H9 (cell line): ENCODE measurements at regions not wholly inside any gene's neighbourhood (a gene's known extent, or its start where the extent isn't known, plus 50 kb on each side); places are given as distances from the start of the nearest gene placed in this dataset.

Source experiments
- DNase-seq: peaks from one replicate; pipeline ENCODE4 v3.0.0-alpha.2; 2017
- H2AFZ ChIP-seq: one replicate; pipeline ENCODE4 v1.6.1; 2013; ENCODE audit warnings: mild to moderate bottlenecking, low read length, control low read depth, moderate library complexity
- H2AK5ac ChIP-seq: 2 replicates; pipeline ENCODE4 v1.6.1; 2013; ENCODE audit warnings: low read length, control low read depth, mixed read lengths; ENCODE audit not compliant: insufficient read length
- H2BK120ac ChIP-seq: one replicate; pipeline ENCODE4 v1.6.1; 2013; ENCODE audit warnings: low read depth, mild to moderate bottlenecking, low read length, control low read depth, inconsistent platforms; ENCODE audit not compliant: poor library complexity, severe bottlenecking
- H2BK12ac ChIP-seq: 2 replicates; pipeline ENCODE4 v1.6.1; 2013; ENCODE audit warnings: low read length, control low read depth, mixed read lengths, low read depth; ENCODE audit not compliant: insufficient read length
- H2BK15ac ChIP-seq: 2 replicates; pipeline ENCODE4 v1.6.1; 2013; ENCODE audit warnings: low read depth, low read length, control low read depth
- H2BK20ac ChIP-seq: one replicate; pipeline ENCODE4 v1.6.1; 2013; ENCODE audit warnings: low read depth, mild to moderate bottlenecking, low read length, control low read depth, inconsistent platforms; ENCODE audit not compliant: poor library complexity, severe bottlenecking
- H2BK5ac ChIP-seq: 2 replicates; pipeline ENCODE4 v1.6.1; 2013; ENCODE audit warnings: low read length, control low read depth, mixed read lengths; ENCODE audit not compliant: insufficient read length
- H3K14ac ChIP-seq: 2 replicates; pipeline ENCODE4 v1.6.1; 2013; ENCODE audit warnings: low read length, control low read depth; ENCODE audit not compliant: insufficient read depth
- H3K18ac ChIP-seq: 2 replicates; pipeline ENCODE4 v1.6.1; 2013; ENCODE audit warnings: low read depth, mild to moderate bottlenecking, mixed read lengths, low read length, control low read depth; ENCODE audit not compliant: insufficient read length
- H3K23ac ChIP-seq: 2 replicates; pipeline ENCODE4 v1.6.1; 2013; ENCODE audit warnings: low read length, control low read depth, mixed read lengths, low read depth; ENCODE audit not compliant: insufficient read length
- H3K23me2 ChIP-seq: 2 replicates; pipeline ENCODE4 v1.6.1; 2013; ENCODE audit warnings: low read depth, mild to moderate bottlenecking, mixed read lengths, low read length, control low read depth; ENCODE audit not compliant: insufficient read length, poor library complexity, severe bottlenecking
- H3K27ac ChIP-seq: 2 replicates; pipeline ENCODE4 v1.5.1; 2013; ENCODE audit warnings: low read length, control low read depth, mixed read lengths, low read depth; ENCODE audit not compliant: insufficient read length
- H3K27me3 ChIP-seq: 2 replicates; pipeline ENCODE4 v1.6.1; 2013; ENCODE audit warnings: low read length, control low read depth, inconsistent platforms; ENCODE audit not compliant: insufficient read depth
- H3K4ac ChIP-seq: 2 replicates; pipeline ENCODE4 v1.6.1; 2013; ENCODE audit warnings: low read depth, mild to moderate bottlenecking, control low read depth, inconsistent platforms, low read length, moderate library complexity
- H3K4me1 ChIP-seq: 2 replicates; pipeline ENCODE4 v1.6.1; 2013; ENCODE audit warnings: low read length, control low read depth, inconsistent platforms; ENCODE audit not compliant: insufficient read depth
- H3K4me2 ChIP-seq: 2 replicates; pipeline ENCODE4 v1.6.1; 2013; ENCODE audit warnings: low read length, control low read depth, mixed read lengths; ENCODE audit not compliant: insufficient read length, insufficient read depth
- H3K56ac ChIP-seq: 2 replicates; pipeline ENCODE4 v1.6.1; 2013; ENCODE audit warnings: low read depth, mild to moderate bottlenecking, mixed read lengths, low read length, control low read depth; ENCODE audit not compliant: insufficient read length
- H3K79me1 ChIP-seq: 2 replicates; pipeline ENCODE4 v1.6.1; 2013; ENCODE audit warnings: low read depth, mild to moderate bottlenecking, moderate library complexity, low read length, control low read depth, inconsistent platforms; ENCODE audit not compliant: insufficient read depth, poor library complexity, severe bottlenecking
- H3K79me2 ChIP-seq: 2 replicates; pipeline ENCODE4 v1.6.1; 2013; ENCODE audit warnings: low read length, control low read depth, inconsistent platforms; ENCODE audit not compliant: insufficient read depth
- H3K9ac ChIP-seq: 2 replicates; pipeline ENCODE4 v1.6.1; 2013; ENCODE audit warnings: low read length, control low read depth, mixed read lengths; ENCODE audit not compliant: insufficient read length; ENCODE audit errors: extremely low read depth
- H3K9me3 ChIP-seq: one replicate; pipeline ENCODE4 v1.6.1; 2013; ENCODE audit warnings: low read depth, low read length, inconsistent platforms; ENCODE audit not compliant: control insufficient read depth
- H3T11ph ChIP-seq: one replicate; pipeline ENCODE4 v1.6.1; 2013; ENCODE audit warnings: mild to moderate bottlenecking, low read length, control low read depth, inconsistent platforms
- H4K20me1 ChIP-seq: one replicate; pipeline ENCODE4 v1.6.1; 2013; ENCODE audit not compliant: control insufficient read depth, insufficient read length, insufficient read depth
- H4K5ac ChIP-seq: 2 replicates; pipeline ENCODE4 v1.6.1; 2013; ENCODE audit warnings: low read depth, mild to moderate bottlenecking, mixed read lengths, low read length, control low read depth; ENCODE audit not compliant: insufficient read length
- H4K8ac ChIP-seq: replicated peaks from 2 replicates; pipeline ENCODE4 v1.6.1; 2013; ENCODE audit warnings: low read length, control low read depth, mixed read lengths, low read depth; ENCODE audit not compliant: insufficient read length
- H4K91ac ChIP-seq: 2 replicates; pipeline ENCODE4 v1.6.1; 2013; ENCODE audit warnings: low read depth, mild to moderate bottlenecking, moderate library complexity, mixed read lengths, low read length, control low read depth; ENCODE audit not compliant: insufficient read length
- H3K27ac Mint-ChIP-seq, 3 experiments: 2 replicates in 2 of 3; 3 replicates in 1 of 3; pipeline ENCODE4 v1.8.0; 2020 to 2021; ENCODE audit warnings: mixed read lengths in 3 of 3, mild to moderate bottlenecking in 1 of 3, moderate library complexity in 1 of 3
- H3K27me3 Mint-ChIP-seq: 2 replicates; pipeline ENCODE4 v1.8.0; 2021; ENCODE audit warnings: low read depth, mild to moderate bottlenecking, moderate library complexity, mixed read lengths
- H3K36me3 Mint-ChIP-seq, 3 experiments: 2 replicates in 2 of 3; 3 replicates in 1 of 3; pipeline ENCODE4 v1.8.0; 2020 to 2021; ENCODE audit warnings: low read depth in 3 of 3, mixed read lengths in 3 of 3; ENCODE audit not compliant: insufficient read depth in 1 of 3
- H3K4me1 Mint-ChIP-seq, 2 experiments: 2 replicates each; pipeline ENCODE4 v1.8.0; 2020; ENCODE audit warnings: mixed read lengths in 2 of 2
- H3K4me3 Mint-ChIP-seq, 2 experiments: 2 replicates in 1 of 2; 3 replicates in 1 of 2; pipeline ENCODE4 v1.8.0; 2020 to 2021; ENCODE audit warnings: mild to moderate bottlenecking in 2 of 2, mixed read lengths in 2 of 2, moderate library complexity in 1 of 2
- H3K9me3 Mint-ChIP-seq, 2 experiments: 2 replicates in 1 of 2; 3 replicates in 1 of 2; pipeline ENCODE4 v1.8.0; 2020; ENCODE audit warnings: mild to moderate bottlenecking in 2 of 2, mixed read lengths in 2 of 2, moderate library complexity in 1 of 2
- CTCF ChIP-seq: fragments of 200-600 bp; sonication (generic); conservative IDR thresholded peaks from 3 replicates; pipeline ENCODE4 v1.8.0; 2021; ENCODE audit warnings: antibody characterized with exemption, mild to moderate bottlenecking
- WGBS: extraction: QIAGEN DNeasy Blood & Tissue Kit; methylation state at CpG from one replicate; pipeline ENCODE4 v1.1.7; 2013; ENCODE audit warnings: missing lambda C conversion rate, low lambda C conversion rate, mixed read lengths; ENCODE audit not compliant: insufficient read length; ENCODE audit errors: extremely low coverage; 5-methylcytosine and 5-hydroxymethylcytosine counted together

GRCh38 chr2:167582619-167583018, 664.8 kb downstream of the STK39 start:
- Histone ChIP-seq H4K20me1 (no peaks in the 10 kb centered on the region), H3K4ac (no peak overlapping the region), H3K27ac (no peak overlapping the region), H2AFZ (no peak overlapping the region), H4K5ac (no peak overlapping the region), H3K4me2 (no peak overlapping the region), H3K27me3 (no peaks in the 10 kb centered on the region), H3K79me1 (no peaks in the 10 kb centered on the region), H3T11ph (no peak overlapping the region), H2BK15ac (no peak overlapping the region), H3K9me3 (no peaks in the 10 kb centered on the region), H3K9ac (no peak overlapping the region), H3K79me2 (no peaks in the 10 kb centered on the region), H3K4me1 (no peaks in the 10 kb centered on the region), H2BK12ac (no peak overlapping the region), H2BK120ac (no peak overlapping the region), H3K14ac (no peak overlapping the region), H2BK20ac (no peak overlapping the region), H3K23me2 (no peaks in the 10 kb centered on the region), H2AK5ac (no peak overlapping the region), H3K18ac (no peak overlapping the region), H4K8ac (no peak overlapping the region), H3K23ac (no peak overlapping the region), H4K91ac (no peak overlapping the region), H3K56ac (no peak overlapping the region), H2BK5ac (no peak overlapping the region)
- Mint-ChIP-seq H3K36me3 (no peaks in the 10 kb centered on the region; a peak in 1 of 7 replicates), H3K27me3 (no peaks in the 10 kb centered on the region), H3K4me1 (peaks cover 8 to 12% of the 10 kb centered on the region in 2 experiments), H3K27ac (peak overlapping the region in 2 of 3 experiments; percentile 31 to 46; a peak in 2 of 7 replicates), H3K9me3 (no peaks in the 10 kb centered on the region), H3K4me3 (no peak overlapping the region)
- WGBS, result no CpG with 5 or more reads among the region's 5 CpGs
- no peak for TF ChIP-seq CTCF
- peak; percentile 24 for DNase-seq
